Common myeloid progenitor, CD34-positive (primary cell): ENCODE measurements at regions not wholly inside any gene's neighbourhood (a gene's known extent, or its start where the extent isn't known, plus 50 kb on each side); places are given as distances from the start of the nearest gene placed in this dataset.

Source experiments
- CTCF ChIA-PET: fragments of 350-600 bp; sonication (Branson Sonifier 250); formaldehyde crosslinking; loops from one replicate; lab custom pipeline; 2021; ENCODE audit warnings: antibody characterized with exemption; lab: Charles Lee
- POLR2A ChIA-PET: fragments of 350-600 bp; sonication (Branson Sonifier 250); formaldehyde crosslinking; loops from one replicate; lab custom pipeline; 2021; ENCODE audit warnings: antibody characterized with exemption; lab: Charles Lee
- DNase-seq, 3 donors: peaks; one replicate each; pipeline versions ENCODE4 v3.0.0 to v3.0.0-alpha.2; 2013
- H3K27ac ChIP-seq, 2 experiments: 1 replicate in 1 of 2; 2 replicates in 1 of 2; pipeline ENCODE4 v1.7.0; 2013; ENCODE audit warnings: inconsistent platforms in 2 of 2, low read length in 2 of 2, mild to moderate bottlenecking in 2 of 2, low read depth in 1 of 2, moderate library complexity in 1 of 2; ENCODE audit not compliant: severe bottlenecking in 2 of 2, insufficient read depth in 1 of 2, poor library complexity in 1 of 2
- H3K27me3 ChIP-seq, 5 experiments: replicated peaks in 2 of 5; 1 replicate in 3 of 5; 2 replicates in 2 of 5; pipeline versions ENCODE4 v1.6.1 to v1.7.0; 2013; ENCODE audit warnings: low read length in 4 of 5, mild to moderate bottlenecking in 2 of 5, moderate library complexity in 2 of 5, inconsistent platforms in 1 of 5; ENCODE audit not compliant: insufficient read depth in 5 of 5, control insufficient read depth in 4 of 5
- H3K36me3 ChIP-seq, 4 experiments: 1 replicate in 2 of 4; 2 replicates in 2 of 4; pipeline versions ENCODE4 v1.6.1 to v1.7.0; 2013; ENCODE audit warnings: low read length in 3 of 4, control low read depth in 1 of 4, mild to moderate bottlenecking in 1 of 4; ENCODE audit not compliant: control insufficient read depth in 4 of 4, insufficient read depth in 4 of 4
- H3K4me1 ChIP-seq, 4 experiments: 1 replicate in 3 of 4; 2 replicates in 1 of 4; pipeline versions ENCODE4 v1.6.1 to v1.7.1; 2013; ENCODE audit warnings: low read length in 3 of 4, mild to moderate bottlenecking in 3 of 4, control low read depth in 1 of 4, inconsistent platforms in 1 of 4, moderate library complexity in 1 of 4; ENCODE audit not compliant: control insufficient read depth in 4 of 4, insufficient read depth in 4 of 4; ENCODE audit errors: control extremely low read depth in 1 of 4
- H3K4me3 ChIP-seq, 7 experiments: 1 replicate in 4 of 7; 2 replicates in 3 of 7; pipeline versions ENCODE4 v1.5.1 to v1.7.0; 2013; ENCODE audit warnings: mild to moderate bottlenecking in 7 of 7, low read length in 6 of 7, moderate library complexity in 6 of 7, inconsistent platforms in 2 of 7, low read depth in 2 of 7, control low read depth in 1 of 7; ENCODE audit not compliant: insufficient read depth in 4 of 7, control insufficient read depth in 1 of 7; ENCODE audit errors: extremely low read depth in 1 of 7
- H3K9me3 ChIP-seq, 5 experiments: 1 replicate in 4 of 5; 2 replicates in 1 of 5; pipeline versions ENCODE4 v1.6.1 to v1.7.1; 2013; ENCODE audit warnings: low read length in 4 of 5, mild to moderate bottlenecking in 2 of 5, inconsistent platforms in 1 of 5, low read depth in 1 of 5, moderate library complexity in 1 of 5; ENCODE audit not compliant: control insufficient read depth in 4 of 5, insufficient read depth in 2 of 5; ENCODE audit errors: control extremely low read depth in 1 of 5
- WGBS: methylation state at CpG from one replicate; pipeline ENCODE4 v1.1.5; 2013; ENCODE audit not compliant: insufficient coverage; 5-methylcytosine and 5-hydroxymethylcytosine counted together

DNA sequence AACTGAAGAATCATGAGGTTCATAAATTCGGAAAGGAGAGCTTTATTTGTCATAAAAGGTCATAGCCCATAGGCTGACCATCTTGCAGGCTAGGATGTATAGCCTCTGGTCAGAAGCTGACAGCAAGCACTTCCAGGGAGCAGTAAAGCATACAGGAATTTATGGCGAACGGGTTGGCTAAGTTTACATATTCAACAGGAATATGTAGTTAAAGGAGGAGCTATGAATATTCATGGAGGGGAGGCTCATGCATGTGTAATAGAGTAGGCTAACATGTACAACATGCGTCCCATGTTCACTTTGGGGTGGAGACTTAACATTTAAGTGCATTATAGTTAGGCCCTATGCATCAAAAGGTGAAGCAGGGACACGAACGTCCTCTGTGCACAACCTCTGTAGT lies 1425.7 kb upstream of the TENM3 start:
- POLR2A ChIA-PET, result no interaction called here
- Histone ChIP-seq H3K27me3 (peaks cover 0 to 2% (median 0%) of the 10 kb centered on the region in 5 experiments), H3K9me3 (no peaks in the 10 kb centered on the region), H3K36me3 (no peaks in the 10 kb centered on the region), H3K27ac (no peak overlapping the region), H3K4me1 (no peaks in the 10 kb centered on the region), H3K4me3 (no peak overlapping the region)
- CTCF ChIA-PET, result interaction anchor here (1.5 kb wide), 1 partner anchor 10 kb away, joined by 11 read pairs; no protein-coding TSS in a partner anchor
- DNase-seq, result no peak
- WGBS, result 100% methylated on average over 6 of the region's 6 CpGs

DNA sequence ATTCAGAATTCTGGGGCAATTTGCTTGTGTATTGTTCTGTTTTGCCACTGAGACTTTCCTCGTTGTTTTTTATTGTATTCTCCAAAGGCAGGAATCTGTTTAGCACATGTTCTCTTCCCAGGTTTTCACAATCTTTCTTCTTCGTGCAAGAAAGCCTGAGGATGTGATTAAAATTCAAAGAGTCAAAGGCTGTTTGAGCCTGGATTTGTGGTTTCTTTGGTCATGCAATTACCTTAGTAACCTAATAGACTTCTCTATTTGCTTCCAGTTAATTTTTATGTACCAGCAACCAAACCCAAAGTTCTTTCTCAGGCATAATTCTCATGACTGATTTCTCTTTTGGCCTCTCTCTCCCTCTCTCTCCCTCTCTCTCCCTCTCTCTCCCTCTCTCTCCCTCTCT lies 1420.1 kb upstream of the TENM3 start:
- WGBS, result no CpG with 5 or more reads among the region's 2 CpGs
- Histone ChIP-seq H3K4me1 (peaks cover 0 to 6% (median 2%) of the 10 kb centered on the region in 4 experiments), H3K9me3 (no peaks in the 10 kb centered on the region), H3K36me3 (no peaks in the 10 kb centered on the region), H3K27ac (no peak overlapping the region), H3K27me3 (peaks cover 0 to 2% (median 0%) of the 10 kb centered on the region in 5 experiments), H3K4me3 (no peak overlapping the region)
- peak in 1 of 3 donors; percentile 6 for DNase-seq
- CTCF ChIA-PET, result no interaction called here
- POLR2A ChIA-PET, result no interaction called here

DNA sequence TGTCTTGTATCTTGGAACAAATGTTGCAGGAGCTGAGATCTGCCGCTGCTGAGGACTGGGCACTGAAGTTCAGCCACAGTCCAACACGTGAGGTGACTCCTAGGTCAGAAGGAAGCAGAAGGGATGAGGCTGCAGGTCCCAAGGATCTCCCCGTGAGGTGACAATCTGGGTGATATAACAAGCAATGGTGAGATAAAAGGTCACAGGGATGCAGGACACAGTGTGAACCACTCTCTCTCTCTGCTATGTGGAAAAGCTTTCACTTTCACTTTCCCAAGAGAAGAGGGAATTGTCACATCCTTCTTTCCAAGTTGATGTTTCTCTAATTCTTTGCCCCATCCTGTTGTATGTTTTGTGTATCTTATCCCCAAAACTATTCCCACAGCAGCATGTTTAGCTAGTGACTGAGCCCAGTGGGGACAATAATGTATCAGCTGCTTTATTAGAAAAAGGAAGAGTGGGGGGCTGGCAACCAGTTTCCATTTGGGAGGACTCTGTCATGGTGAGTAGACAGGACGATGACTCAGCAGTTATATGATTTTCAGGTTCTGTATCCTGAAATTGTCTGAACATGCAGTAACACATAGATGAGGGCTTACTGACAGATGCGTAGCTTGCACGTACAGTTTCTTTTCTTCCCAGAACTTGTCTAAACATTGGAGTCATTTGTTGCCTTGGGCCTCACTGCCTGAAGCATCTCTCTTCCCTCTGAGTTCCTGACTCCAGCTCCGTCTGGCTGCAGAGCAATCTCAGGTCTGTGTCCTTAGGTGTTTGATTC lies 1415.8 kb upstream of the TENM3 start:
- 78% methylated on average over 7 of the region's 7 CpGs for WGBS
- Histone ChIP-seq H3K4me1 (peaks cover 0 to 6% (median 2%) of the 10 kb centered on the region in 4 experiments), H3K9me3 (no peaks in the 10 kb centered on the region), H3K4me3 (peak overlapping the region in 4 of 7 experiments; percentile 1 to 59 (median 30)), H3K27me3 (no peaks in the 10 kb centered on the region), H3K36me3 (no peaks in the 10 kb centered on the region), H3K27ac (no peak overlapping the region)
- POLR2A ChIA-PET, result no interaction called here
- DNase-seq, result peak; percentile 21 to 56 (median 43)
- CTCF ChIA-PET, result interaction anchor here (1.0 to 2.8 kb wide), 4 partner anchors 10 to 16 kb away, joined by 3 to 11 read pairs (median 6); no protein-coding TSS in a partner anchor

DNA sequence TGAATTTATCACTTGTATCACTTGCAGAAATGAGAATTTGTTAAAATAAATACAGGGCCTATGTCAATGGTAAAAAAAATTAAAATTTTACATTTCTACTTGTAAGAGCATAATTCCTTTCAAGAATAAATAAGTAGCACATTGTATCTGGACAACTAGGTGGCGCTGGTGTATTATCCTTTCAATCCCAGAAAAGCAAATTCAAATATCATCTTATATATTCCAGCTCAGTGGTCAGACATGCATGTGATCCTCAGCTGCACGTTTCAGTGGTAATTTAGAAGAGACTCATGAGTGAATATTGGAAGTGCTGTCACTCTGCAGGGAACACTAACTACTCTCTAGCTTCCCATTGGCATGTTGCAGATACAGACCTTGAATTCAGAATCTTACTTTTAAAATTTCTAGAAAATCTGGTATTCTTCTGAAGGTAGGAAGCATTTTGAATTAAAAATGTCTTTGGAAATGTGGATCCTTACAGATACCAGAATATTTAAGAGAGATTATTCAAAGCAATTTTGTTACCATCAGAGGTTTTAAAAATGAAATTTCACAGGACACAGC lies 1414.7 kb upstream of the TENM3 start:
- ChIA-PET CTCF (interaction anchor here (2.1 to 2.8 kb wide), 2 partner anchors 9 to 11 kb away, joined by 7 to 11 read pairs; no protein-coding TSS in a partner anchor), POLR2A (no interaction called here)
- 20% methylated on average over 1 of the region's 2 CpGs for WGBS
- Histone ChIP-seq H3K36me3 (no peaks in the 10 kb centered on the region), H3K27me3 (no peaks in the 10 kb centered on the region), H3K9me3 (no peaks in the 10 kb centered on the region), H3K27ac (no peak overlapping the region), H3K4me1 (peaks cover 0 to 6% (median 2%) of the 10 kb centered on the region in 4 experiments), H3K4me3 (no peak overlapping the region)
- peak; percentile 36 to 64 (median 59) for DNase-seq

DNA sequence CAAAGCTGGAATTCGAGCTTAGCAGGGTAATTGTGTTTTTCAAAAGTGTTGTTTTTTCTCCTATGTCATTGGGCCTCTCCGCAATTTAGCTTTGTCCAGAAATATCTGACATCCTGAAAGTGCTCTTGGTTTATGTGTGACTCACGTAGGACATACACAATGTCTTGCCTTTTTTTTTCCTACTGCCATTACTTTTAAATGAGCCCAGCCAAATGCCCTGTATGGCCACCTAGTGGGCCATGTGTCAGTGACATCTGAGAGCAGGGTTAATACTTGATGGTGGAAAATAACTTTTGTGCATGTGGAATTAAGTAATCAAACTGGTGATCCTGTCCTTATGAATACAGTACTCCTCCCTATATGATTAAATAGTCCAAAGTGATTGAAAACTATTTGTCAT lies 1411.1 kb upstream of the TENM3 start:
- Histone ChIP-seq H3K36me3 (no peaks in the 10 kb centered on the region), H3K4me3 (no peak overlapping the region), H3K9me3 (no peaks in the 10 kb centered on the region), H3K4me1 (peaks cover 0 to 5% (median 1%) of the 10 kb centered on the region in 4 experiments), H3K27me3 (no peaks in the 10 kb centered on the region), H3K27ac (no peak overlapping the region)
- DNase-seq, result peak in 1 of 3 donors; percentile 4
- WGBS, result no CpG with 5 or more reads among the region's 3 CpGs
- POLR2A ChIA-PET, result no interaction called here
- CTCF ChIA-PET, result no interaction called here

DNA sequence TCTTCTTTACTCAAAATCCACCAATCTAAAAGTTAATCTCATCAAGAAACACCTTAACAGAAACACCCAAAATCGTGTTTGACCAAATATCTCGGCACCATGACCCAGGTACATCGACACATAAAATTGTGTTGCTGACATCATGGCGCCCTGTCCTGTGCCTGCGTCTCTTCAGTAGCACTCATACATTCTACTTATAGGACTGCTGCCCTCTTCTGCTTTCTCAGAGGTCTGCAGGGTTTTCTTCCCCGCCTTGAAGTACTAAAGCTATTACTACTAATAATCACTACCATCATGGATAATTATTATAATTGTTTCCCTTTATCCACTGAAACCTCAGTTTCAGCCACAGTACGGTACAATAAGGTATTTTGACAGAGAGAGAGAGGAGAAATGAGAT lies 1403.1 kb upstream of the TENM3 start:
- ChIA-PET POLR2A (no interaction called here), CTCF (no interaction called here)
- Histone ChIP-seq H3K27ac (no peak overlapping the region), H3K36me3 (no peaks in the 10 kb centered on the region), H3K4me1 (no peaks in the 10 kb centered on the region), H3K27me3 (peaks cover 0 to 2% (median 0%) of the 10 kb centered on the region in 5 experiments), H3K4me3 (no peak overlapping the region), H3K9me3 (no peaks in the 10 kb centered on the region)
- peak; percentile 6 to 7 (median 6) for DNase-seq
- 71% methylated on average over 5 of the region's 7 CpGs for WGBS

DNA sequence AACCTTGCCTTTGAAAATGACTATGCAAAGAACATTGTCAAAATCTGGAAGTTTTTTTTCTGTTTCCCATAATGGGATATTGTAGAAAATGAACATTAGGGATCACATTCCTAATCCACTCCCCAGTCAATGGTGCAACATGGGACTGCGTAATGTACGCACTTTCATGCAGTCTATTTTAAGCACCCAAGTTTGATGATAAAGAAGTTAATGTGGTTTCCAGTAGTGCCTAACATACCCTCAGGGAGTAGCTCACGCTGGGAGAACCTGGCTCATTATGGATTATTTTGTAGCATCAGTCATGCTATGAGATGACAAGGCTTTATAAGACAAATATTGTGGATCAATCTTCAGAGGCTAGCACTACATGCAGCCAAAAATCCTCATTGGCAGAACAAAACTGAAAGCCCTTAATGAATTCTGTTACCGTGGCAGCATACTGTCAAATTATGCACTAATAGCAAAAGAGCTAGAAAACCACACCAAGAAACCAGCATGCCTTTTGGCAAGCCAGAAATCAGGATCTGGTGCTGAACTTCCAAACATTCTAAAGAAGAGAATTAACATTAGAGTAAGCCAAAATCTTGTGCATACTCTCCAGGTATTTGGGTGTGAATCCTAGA lies 1392.8 kb upstream of the TENM3 start:
- Histone ChIP-seq H3K36me3 (no peaks in the 10 kb centered on the region), H3K27ac (no peak overlapping the region), H3K4me1 (no peaks in the 10 kb centered on the region), H3K27me3 (no peaks in the 10 kb centered on the region), H3K9me3 (no peaks in the 10 kb centered on the region), H3K4me3 (no peak overlapping the region)
- DNase-seq, result no peak
- ChIA-PET CTCF (no interaction called here), POLR2A (no interaction called here)
- 90% methylated on average over 2 of the region's 4 CpGs for WGBS
